C4-2B (cell line): ENCODE measurements at regions not wholly inside any gene's neighbourhood (a gene's known extent, or its start where the extent isn't known, plus 50 kb on each side); places are given as distances from the start of the nearest gene placed in this dataset.

Experiments
- CTCF ChIP-seq: fragments of 450-650 bp; conservative IDR thresholded peaks from 2 replicates; pipeline ENCODE4 v1.5.1; 2017; ENCODE audit warnings: mild to moderate bottlenecking
- ZFX ChIP-seq: fragments of 450-650 bp; IDR thresholded peaks from 2 replicates; pipeline ENCODE4 v1.6.1; 2017

- TF ChIP-seq CTCF (no peak), ZFX (no peak)
Observed at GRCh38 chr2:75405000-75405399, 155.7 kb downstream of the EVA1A start.
